ENCODE measurements at regions not wholly inside any gene's neighbourhood (a gene's known extent, or its start where the extent isn't known, plus 50 kb on each side); places are given as distances from the start of the nearest gene placed in this dataset.

GRCh38 chr17:63134867-63135266 lies 168.8 kb downstream of the TANC2 start:
- DNase-seq: no peak

- no peak for DNase-seq
Measured at GRCh38 chr17:63136369-63137012, 170.5 kb downstream of the TANC2 start.

- DNase-seq: no peak
Measured at GRCh38 chr17:63137163-63137562, 171.1 kb downstream of the TANC2 start.

GRCh38 chr17:63138713-63139112 lies 172.7 kb downstream of the TANC2 start:
- no peak for DNase-seq

GRCh38 chr17:63139356-63139755 lies 173.3 kb downstream of the TANC2 start:
- DNase-seq: no peak

- DNase-seq: no peak
Measured at GRCh38 chr17:63140255-63140654, 174.2 kb downstream of the TANC2 start.

- DNase-seq: no peak
Measured at GRCh38 chr17:63142836-63143235, 176.8 kb downstream of the TANC2 start.

GRCh38 chr17:63150490-63150889 lies 184.5 kb downstream of the TANC2 start:
- DNase-seq: no peak

GRCh38 chr17:63150994-63151464 lies 185.0 kb downstream of the TANC2 start:
- DNase-seq: no peak

- DNase-seq: no peak
Measured at GRCh38 chr17:63151941-63152523, 186.0 kb downstream of the TANC2 start.

- no peak for DNase-seq
Measured at GRCh38 chr17:63153488-63153887, 187.5 kb downstream of the TANC2 start.

- no peak for DNase-seq
Measured at GRCh38 chr17:63154586-63155244, 188.7 kb downstream of the TANC2 start.

- DNase-seq: no peak
Measured at GRCh38 chr17:63156986-63157385, 191.0 kb downstream of the TANC2 start.

GRCh38 chr17:63162406-63163157 lies 196.5 kb downstream of the TANC2 start:
- DNase-seq: no peak

GRCh38 chr17:63163158-63163520 lies 197.1 kb downstream of the TANC2 start:
- no peak for DNase-seq

GRCh38 chr17:63165400-63165799 lies 199.4 kb downstream of the TANC2 start:
- no peak for DNase-seq

- DNase-seq: no peak
Measured at GRCh38 chr17:63170795-63171194, 204.8 kb downstream of the TANC2 start.

GRCh38 chr17:63171428-63172393 lies 205.7 kb downstream of the TANC2 start:
- DNase-seq: no peak

GRCh38 chr17:63173450-63173849 lies 207.4 kb downstream of the TANC2 start:
- DNase-seq: no peak

GRCh38 chr17:63173903-63174302 lies 207.9 kb downstream of the TANC2 start:
- DNase-seq: no peak

- DNase-seq: no peak
Measured at GRCh38 chr17:63178530-63178929, 212.5 kb downstream of the TANC2 start.

GRCh38 chr17:63181856-63182255 lies 215.8 kb downstream of the TANC2 start:
- no peak for DNase-seq
